Activated naive CD4-positive, alpha-beta T cell treated with anti-CD3 and anti-CD28 coated beads for 36 hours (primary cell): ENCODE measurements at regions not wholly inside any gene's neighbourhood (a gene's known extent, or its start where the extent isn't known, plus 50 kb on each side); places are given as distances from the start of the nearest gene placed in this dataset.
"Not testable (repeated sequence)": the region's sequence is repeated elsewhere in the genome, so short reads cannot be mapped to it uniquely, and the experiment has no call there.

Source experiments
- CTCF ChIA-PET: fragments of 350-600 bp; sonication (Branson Sonifier 250); formaldehyde crosslinking; loops from one replicate; lab custom pipeline; 2021; ENCODE audit warnings: antibody characterized with exemption; lab: Charles Lee
- DNase-seq: peaks from one replicate; pipeline ENCODE4 v3.0.0-alpha.2; 2020
- H3K27ac Mint-ChIP-seq: one replicate; pipeline ENCODE4 v1.8.0; 2021; ENCODE audit warnings: mild to moderate bottlenecking, mixed read lengths
- H3K27me3 Mint-ChIP-seq: one replicate; pipeline ENCODE4 v1.8.0; 2021; ENCODE audit warnings: low read depth, mixed read lengths
- H3K36me3 Mint-ChIP-seq: one replicate; pipeline ENCODE4 v1.8.0; 2021; ENCODE audit warnings: low read depth, mixed read lengths
- H3K4me1 Mint-ChIP-seq: one replicate; pipeline ENCODE4 v1.8.0; 2021; ENCODE audit warnings: low read depth, mixed read lengths
- H3K4me3 Mint-ChIP-seq: one replicate; pipeline ENCODE4 v1.8.0; 2021; ENCODE audit warnings: mild to moderate bottlenecking, moderate library complexity, mixed read lengths
- H3K9me3 Mint-ChIP-seq: one replicate; pipeline ENCODE4 v1.8.0; 2021; ENCODE audit warnings: mixed read lengths
- intact Hi-C: fragments of 100-400 bp; cut with micrococcal nuclease; formaldehyde crosslinking; loops from one replicate; pipeline ENCODE4 v1.15.1; 2023

GRCh38 chr13:74274916-74275315 is 140.7 kb upstream of the KLF12 start:
- Mint-ChIP-seq H3K36me3 (peaks cover 9% of the 10 kb centered on the region), H3K27ac (no peak overlapping the region), H3K4me3 (no peak overlapping the region), H3K9me3 (peaks cover 7% of the 10 kb centered on the region), H3K27me3 (no peaks in the 10 kb centered on the region), H3K4me1 (peaks cover 13% of the 10 kb centered on the region)
- no peak for DNase-seq
- intact Hi-C loops: no loop called here
- CTCF ChIA-PET: no interaction called here

- intact Hi-C loops: no loop called here
- H3K4me1 Mint-ChIP-seq: peaks cover 12% of the 10 kb centered on the region
- peaks cover 9% of the 10 kb centered on the region for H3K36me3 Mint-ChIP-seq
- H3K9me3 Mint-ChIP-seq: peaks cover 7% of the 10 kb centered on the region
- no peak for DNase-seq
- CTCF ChIA-PET: interaction anchor here (0.9 to 2.2 kb wide), 2 partner anchors 13 kb away, joined by 3 to 7 read pairs; no protein-coding TSS in a partner anchor
- no peaks in the 10 kb centered on the region for H3K27me3 Mint-ChIP-seq
- H3K27ac Mint-ChIP-seq: no peak overlapping the region
- no peak overlapping the region for H3K4me3 Mint-ChIP-seq
Measured at GRCh38 chr13:74273581-74273980, 139.4 kb upstream of the KLF12 start.

GRCh38 chr13:74272826-74273225 is 138.6 kb upstream of the KLF12 start:
- Mint-ChIP-seq H3K36me3 (peaks cover 9% of the 10 kb centered on the region), H3K27ac (no peak overlapping the region), H3K4me3 (no peak overlapping the region), H3K27me3 (no peaks in the 10 kb centered on the region), H3K4me1 (peaks cover 12% of the 10 kb centered on the region), H3K9me3 (peaks cover 7% of the 10 kb centered on the region)
- intact Hi-C loops: no loop called here
- CTCF ChIA-PET: interaction anchor here (0.7 to 2.2 kb wide), 3 partner anchors 11 to 14 kb away, joined by 3 to 7 read pairs (median 5); no protein-coding TSS in a partner anchor
- no peak for DNase-seq

GRCh38 chr13:74270018-74270417 is 135.8 kb upstream of the KLF12 start:
- Mint-ChIP-seq H3K9me3 (peaks cover 22% of the 10 kb centered on the region), H3K4me3 (no peak overlapping the region), H3K27me3 (no peaks in the 10 kb centered on the region), H3K27ac (no peak overlapping the region), H3K4me1 (peaks cover 8% of the 10 kb centered on the region), H3K36me3 (peaks cover 11% of the 10 kb centered on the region)
- CTCF ChIA-PET: interaction anchor here (0.8 kb wide), 1 partner anchor 10 kb away, joined by 3 read pairs; no protein-coding TSS in a partner anchor
- intact Hi-C loops: no loop called here
- no peak for DNase-seq

GRCh38 chr13:74266861-74267260 is 132.7 kb upstream of the KLF12 start:
- intact Hi-C loops: no loop called here

GRCh38 chr13:74266309-74266708 is 132.1 kb upstream of the KLF12 start:
- no peak for DNase-seq

More at GRCh38 chr13:74266861-74267260, 132.7 kb upstream of the KLF12 start:
- Mint-ChIP-seq H3K9me3 (peaks cover 38% of the 10 kb centered on the region), H3K4me3 (no peak overlapping the region), H3K27me3 (no peaks in the 10 kb centered on the region), H3K36me3 (peaks cover 24% of the 10 kb centered on the region), H3K4me1 (peaks cover 3% of the 10 kb centered on the region), H3K27ac (no peak overlapping the region)
- DNase-seq: no peak
- CTCF ChIA-PET: interaction anchor here (0.6 to 1.2 kb wide), 3 partner anchors 20 to 180 kb away, joined by 3 read pairs; no protein-coding TSS in a partner anchor

GRCh38 chr13:74264333-74264732 is 130.1 kb upstream of the KLF12 start:
- peaks cover 10% of the 10 kb centered on the region for H3K4me1 Mint-ChIP-seq
- no peak overlapping the region for H3K27ac Mint-ChIP-seq
- intact Hi-C loops: no loop called here
- CTCF ChIA-PET: interaction anchor here (1.1 kb wide), 1 partner anchor 11 kb away, joined by 3 read pairs; no protein-coding TSS in a partner anchor
- H3K27me3 Mint-ChIP-seq: no peaks in the 10 kb centered on the region
- DNase-seq: no peak
- no peak overlapping the region for H3K4me3 Mint-ChIP-seq
- peaks cover 15% of the 10 kb centered on the region for H3K36me3 Mint-ChIP-seq
- H3K9me3 Mint-ChIP-seq: peaks cover 36% of the 10 kb centered on the region

More at GRCh38 chr13:74266309-74266708, 132.1 kb upstream of the KLF12 start:
- intact Hi-C loops: no loop called here
- H3K4me3 Mint-ChIP-seq: no peak overlapping the region
- H3K4me1 Mint-ChIP-seq: peaks cover 3% of the 10 kb centered on the region
- H3K27ac Mint-ChIP-seq: no peak overlapping the region
- CTCF ChIA-PET: interaction anchor here (0.7 to 1.2 kb wide), 2 partner anchors 13 to 21 kb away, joined by 3 read pairs; no protein-coding TSS in a partner anchor
- no peaks in the 10 kb centered on the region for H3K27me3 Mint-ChIP-seq
- H3K9me3 Mint-ChIP-seq: peaks cover 36% of the 10 kb centered on the region
- peaks cover 20% of the 10 kb centered on the region for H3K36me3 Mint-ChIP-seq

GRCh38 chr13:74260420-74260819 is 126.2 kb upstream of the KLF12 start:
- H3K36me3 Mint-ChIP-seq: peaks cover 15% of the 10 kb centered on the region
- peaks cover 23% of the 10 kb centered on the region for H3K9me3 Mint-ChIP-seq
- CTCF ChIA-PET: interaction anchor here (0.8 to 0.9 kb wide), 3 partner anchors 10 to 14 kb away, joined by 3 to 4 read pairs (median 3); no protein-coding TSS in a partner anchor
- DNase-seq, intact Hi-C loops, H3K4me3 Mint-ChIP-seq, H3K27ac Mint-ChIP-seq, H3K27me3 Mint-ChIP-seq: not testable (repeated sequence)
- peaks cover 39% of the 10 kb centered on the region for H3K4me1 Mint-ChIP-seq

GRCh38 chr13:74259641-74260040 is 125.4 kb upstream of the KLF12 start:
- intact Hi-C loops: no loop called here
- H3K4me1 Mint-ChIP-seq: peaks cover 40% of the 10 kb centered on the region
- H3K27me3 Mint-ChIP-seq: no peaks in the 10 kb centered on the region
- H3K4me3 Mint-ChIP-seq: no peak overlapping the region
- CTCF ChIA-PET: interaction anchor here (0.9 kb wide), 1 partner anchor 11 kb away, joined by 3 read pairs; no protein-coding TSS in a partner anchor
- peaks cover 13% of the 10 kb centered on the region for H3K36me3 Mint-ChIP-seq
- DNase-seq: no peak
- peaks cover 18% of the 10 kb centered on the region for H3K9me3 Mint-ChIP-seq
- H3K27ac Mint-ChIP-seq: no peak overlapping the region

- no peaks in the 10 kb centered on the region for H3K27me3 Mint-ChIP-seq
- H3K4me3 Mint-ChIP-seq: no peak overlapping the region
- no peak overlapping the region for H3K27ac Mint-ChIP-seq
- H3K4me1 Mint-ChIP-seq: peaks cover 46% of the 10 kb centered on the region
- DNase-seq: no peak
- peaks cover 9% of the 10 kb centered on the region for H3K36me3 Mint-ChIP-seq
- CTCF ChIA-PET: no interaction called here
- intact Hi-C loops: no loop called here
- H3K9me3 Mint-ChIP-seq: peaks cover 11% of the 10 kb centered on the region
Measured at GRCh38 chr13:74258961-74259360, 124.8 kb upstream of the KLF12 start.

GRCh38 chr13:74256969-74257368 is 122.8 kb upstream of the KLF12 start:
- intact Hi-C loops: no loop called here
- no peak for DNase-seq
- Mint-ChIP-seq H3K4me3 (peak overlapping the region; percentile 25), H3K27me3 (no peaks in the 10 kb centered on the region), H3K36me3 (peaks cover 2% of the 10 kb centered on the region), H3K27ac (no peak overlapping the region), H3K9me3 (peaks cover 2% of the 10 kb centered on the region), H3K4me1 (peaks cover 62% of the 10 kb centered on the region)
- CTCF ChIA-PET: interaction anchor here (0.7 to 1.7 kb wide), 3 partner anchors 28 to 30 kb away, joined by 3 to 9 read pairs (median 7); no protein-coding TSS in a partner anchor

- CTCF ChIA-PET: interaction anchor here (0.6 to 2.5 kb wide), 4 partner anchors 12 to 498 kb away, joined by 3 to 11 read pairs (median 3); no protein-coding TSS in a partner anchor
- Mint-ChIP-seq H3K4me1 (peaks cover 78% of the 10 kb centered on the region), H3K36me3 (peaks cover 2% of the 10 kb centered on the region), H3K9me3 (no peaks in the 10 kb centered on the region), H3K27me3 (no peaks in the 10 kb centered on the region), H3K27ac (no peak overlapping the region), H3K4me3 (no peak overlapping the region)
- DNase-seq: no peak
- intact Hi-C loops: loop anchor here (1.0 kb wide), 1 partner anchor 9 kb away; no protein-coding TSS in a partner anchor
Measured at GRCh38 chr13:74253161-74253560, 119.0 kb upstream of the KLF12 start.
